ENCODE measurements at regions not wholly inside any gene's neighbourhood (a gene's known extent, or its start where the extent isn't known, plus 50 kb on each side); places are given as distances from the start of the nearest gene placed in this dataset.

DNA sequence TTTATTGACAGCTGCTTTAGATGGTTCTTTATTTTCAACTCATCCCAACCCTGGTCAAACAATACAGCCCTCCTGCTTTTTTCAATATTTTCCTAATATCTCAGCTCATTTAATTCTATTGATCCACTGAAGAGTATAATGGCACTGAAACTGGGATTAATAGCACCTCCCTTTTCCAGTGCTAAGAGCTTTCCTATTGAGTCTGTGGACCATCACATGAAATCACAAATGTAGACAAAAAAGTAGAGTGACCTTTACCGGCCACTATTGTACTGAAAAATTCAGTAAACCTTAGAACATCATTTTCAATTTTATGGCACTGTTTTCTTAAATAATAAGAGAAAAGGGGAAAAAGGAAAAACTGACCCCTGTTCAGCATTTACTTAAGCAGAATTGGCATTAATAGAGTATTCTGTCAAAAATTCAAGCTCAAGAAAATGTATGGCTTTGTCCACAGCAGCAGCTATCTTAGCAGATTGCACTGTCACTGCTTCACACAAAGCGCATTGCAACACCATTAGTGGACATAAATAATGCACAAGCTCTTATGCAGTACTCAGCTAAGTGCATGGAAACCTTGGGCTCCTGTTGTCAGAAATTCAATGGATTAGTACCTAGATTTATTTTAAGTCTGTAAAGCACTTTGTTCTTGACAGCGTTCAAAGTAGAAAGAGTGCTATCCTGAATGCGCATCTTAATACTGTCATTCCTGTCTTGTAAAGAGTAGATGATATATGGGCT lies 851.0 kb upstream of the KLHL1 start:
- H3K9me3 ChIP-seq (ENCODE audit: insufficient read depth, low read length), result no peaks in the 10 kb centered on the region
- H3K36me3 ChIP-seq (ENCODE audit: low read length), result no peaks in the 10 kb centered on the region

DNA sequence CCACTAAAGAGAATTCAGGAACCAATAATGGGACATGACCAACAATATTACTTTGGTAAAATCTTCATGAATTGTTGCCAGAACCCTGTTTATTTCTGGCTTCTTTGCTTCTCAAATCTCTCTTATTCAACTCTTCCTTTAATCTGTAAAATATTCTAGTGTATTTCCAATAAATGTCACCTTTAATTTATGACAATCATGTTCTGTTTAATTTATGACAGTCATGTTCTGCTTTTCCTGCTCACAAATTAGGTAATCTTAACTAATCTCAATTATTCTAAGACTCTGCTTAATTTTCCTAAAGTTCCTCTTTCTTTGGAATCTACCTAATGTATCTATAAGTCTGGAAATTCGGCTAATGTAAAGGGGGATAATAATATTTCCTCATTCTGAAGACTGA lies 847.6 kb upstream of the KLHL1 start:
- H3K4me2 ChIP-seq (ENCODE audit: low read depth, low read length, poor library complexity, severe bottlenecking), result no peak overlapping the region
- no peaks in the 10 kb centered on the region for H3K27me3 ChIP-seq (ENCODE audit: low read length)
- no peak overlapping the region for H2AFZ ChIP-seq (ENCODE audit: low read depth, low read length, severe bottlenecking)

More for the DNA sequence above, 851.0 kb upstream of the KLHL1 start:
- H3F3A ChIP-seq (ENCODE audit: insufficient read depth), result 0 out of 2 replicates have a peak, but pooled peaks cover 2% of the 10 kb centered on the region
- H3K4me2 ChIP-seq (ENCODE audit: low read depth, low read length, poor library complexity, severe bottlenecking), result no peak overlapping the region
- H4K20me1 ChIP-seq (ENCODE audit: low read depth, low read length), result no peaks in the 10 kb centered on the region
- no peaks in the 10 kb centered on the region for H3K9me2 ChIP-seq (replicated peaks; ENCODE audit: insufficient read depth, low read length)
- H3K79me2 ChIP-seq (ENCODE audit: insufficient read depth, low read length), result no peaks in the 10 kb centered on the region
- no peak for TF ChIP-seq EZH2phosphoT487 (conservative IDR thresholded peaks at IDR 0.05; ENCODE audit: low read length)
- TF ChIP-seq, protein P1, sequence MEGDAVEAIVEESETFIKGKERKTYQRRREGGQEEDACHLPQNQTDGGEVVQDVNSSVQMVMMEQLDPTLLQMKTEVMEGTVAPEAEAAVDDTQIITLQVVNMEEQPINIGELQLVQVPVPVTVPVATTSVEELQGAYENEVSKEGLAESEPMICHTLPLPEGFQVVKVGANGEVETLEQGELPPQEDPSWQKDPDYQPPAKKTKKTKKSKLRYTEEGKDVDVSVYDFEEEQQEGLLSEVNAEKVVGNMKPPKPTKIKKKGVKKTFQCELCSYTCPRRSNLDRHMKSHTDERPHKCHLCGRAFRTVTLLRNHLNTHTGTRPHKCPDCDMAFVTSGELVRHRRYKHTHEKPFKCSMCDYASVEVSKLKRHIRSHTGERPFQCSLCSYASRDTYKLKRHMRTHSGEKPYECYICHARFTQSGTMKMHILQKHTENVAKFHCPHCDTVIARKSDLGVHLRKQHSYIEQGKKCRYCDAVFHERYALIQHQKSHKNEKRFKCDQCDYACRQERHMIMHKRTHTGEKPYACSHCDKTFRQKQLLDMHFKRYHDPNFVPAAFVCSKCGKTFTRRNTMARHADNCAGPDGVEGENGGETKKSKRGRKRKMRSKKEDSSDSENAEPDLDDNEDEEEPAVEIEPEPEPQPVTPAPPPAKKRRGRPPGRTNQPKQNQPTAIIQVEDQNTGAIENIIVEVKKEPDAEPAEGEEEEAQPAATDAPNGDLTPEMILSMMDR (IDR thresholded peaks at IDR 0.05; ENCODE audit: insufficient read depth, low read length, poor library complexity, severe bottlenecking), result no peak
- H3K9ac ChIP-seq (ENCODE audit: low read length), result no peak overlapping the region
- H3K27me3 ChIP-seq (ENCODE audit: low read length), result no peaks in the 10 kb centered on the region
- no peak overlapping the region for H3K4me3 ChIP-seq (ENCODE audit: insufficient read depth, low read length, poor library complexity, severe bottlenecking)
- H3K27ac ChIP-seq (ENCODE audit: low read depth, low read length), result no peak overlapping the region
- H2AFZ ChIP-seq (ENCODE audit: low read depth, low read length, severe bottlenecking), result no peak overlapping the region

DNA sequence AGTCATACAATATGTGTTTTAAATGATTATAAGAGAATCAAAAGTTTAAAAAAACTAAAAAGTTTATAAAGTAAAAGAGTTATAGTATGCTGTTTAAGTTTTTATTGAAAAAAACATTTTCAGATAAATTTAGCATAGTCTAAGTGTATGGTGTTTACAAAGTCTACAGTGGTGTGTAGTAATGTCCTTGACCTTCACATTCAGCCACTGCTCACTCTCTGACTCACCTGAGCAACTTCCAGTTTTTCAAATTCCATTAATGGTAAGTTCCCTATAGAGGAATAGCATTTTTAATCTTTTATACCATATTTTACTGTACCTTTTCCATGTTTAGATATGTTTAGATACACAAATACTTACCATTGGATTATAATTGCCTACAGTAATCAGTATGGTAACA lies 842.4 kb upstream of the KLHL1 start:
- no peak overlapping the region for H2AFZ ChIP-seq (ENCODE audit: low read depth, low read length, severe bottlenecking)
- no peak overlapping the region for H3K27ac ChIP-seq (ENCODE audit: low read depth, low read length)
- no peaks in the 10 kb centered on the region for H3K9me2 ChIP-seq (replicated peaks; ENCODE audit: insufficient read depth, low read length)
- no peaks in the 10 kb centered on the region for H3K9me3 ChIP-seq (ENCODE audit: insufficient read depth, low read length)
- H3K4me2 ChIP-seq (ENCODE audit: low read depth, low read length, poor library complexity, severe bottlenecking), result no peak overlapping the region
- H3K9ac ChIP-seq (ENCODE audit: low read length), result no peak overlapping the region
- TF ChIP-seq EZH2phosphoT487 (conservative IDR thresholded peaks at IDR 0.05; ENCODE audit: low read length), result no peak
- TF ChIP-seq, protein P1 (IDR thresholded peaks at IDR 0.05; ENCODE audit: insufficient read depth, low read length, poor library complexity, severe bottlenecking), result no peak
- no peaks in the 10 kb centered on the region for H4K20me1 ChIP-seq (ENCODE audit: low read depth, low read length)
- H3K79me2 ChIP-seq (ENCODE audit: insufficient read depth, low read length), result no peaks in the 10 kb centered on the region
- H3K4me3 ChIP-seq (ENCODE audit: insufficient read depth, low read length, poor library complexity, severe bottlenecking), result no peak overlapping the region
- H3K27me3 ChIP-seq (ENCODE audit: low read length), result no peaks in the 10 kb centered on the region
- H3K36me3 ChIP-seq (ENCODE audit: low read length), result no peaks in the 10 kb centered on the region
- H3F3A ChIP-seq (ENCODE audit: insufficient read depth), result no peaks in the 10 kb centered on the region

More for the DNA sequence above, 847.6 kb upstream of the KLHL1 start:
- H3K9me3 ChIP-seq (ENCODE audit: insufficient read depth, low read length), result no peaks in the 10 kb centered on the region
- no peaks in the 10 kb centered on the region for H3K36me3 ChIP-seq (ENCODE audit: low read length)
- H3K9me2 ChIP-seq (replicated peaks; ENCODE audit: insufficient read depth, low read length), result no peaks in the 10 kb centered on the region
- H3K4me3 ChIP-seq (ENCODE audit: insufficient read depth, low read length, poor library complexity, severe bottlenecking), result no peak overlapping the region
- no peaks in the 10 kb centered on the region for H4K20me1 ChIP-seq (ENCODE audit: low read depth, low read length)
- no peaks in the 10 kb centered on the region for H3F3A ChIP-seq (ENCODE audit: insufficient read depth)
- no peak for TF ChIP-seq EZH2phosphoT487 (conservative IDR thresholded peaks at IDR 0.05; ENCODE audit: low read length)
- TF ChIP-seq, protein P1 (IDR thresholded peaks at IDR 0.05; ENCODE audit: insufficient read depth, low read length, poor library complexity, severe bottlenecking), result no peak
- no peak overlapping the region for H3K9ac ChIP-seq (ENCODE audit: low read length)
- H3K79me2 ChIP-seq (ENCODE audit: insufficient read depth, low read length), result no peaks in the 10 kb centered on the region
- no peak overlapping the region for H3K27ac ChIP-seq (ENCODE audit: low read depth, low read length)
